Gastrocnemius medialis (tissue), 4 donors: ENCODE measurements at regions not wholly inside any gene's neighbourhood (a gene's known extent, or its start where the extent isn't known, plus 50 kb on each side); places are given as distances from the start of the nearest gene placed in this dataset.

Source experiments
- ATAC-seq, 2 donors: fragments of 150-250 bp; one replicate each; pipeline ENCODE4 v1.9.1; 2016
- DNase-seq, 2 donors: peaks; one replicate each; pipeline ENCODE4 v3.0.0-alpha.2; 2019
- H3K27ac ChIP-seq, 4 donors: fragments of 200-600 bp; sonication (generic); 1 replicate in 1 of 4; 2 replicates in 3 of 4; pipeline ENCODE4 v1.5.1; 2016 to 2018; ENCODE audit warnings: mild to moderate bottlenecking in 2 of 4, moderate library complexity in 1 of 4
- H3K27me3 ChIP-seq, 3 donors: fragments of 200-600 bp; sonication (generic) in 2 of 3; 1 replicate in 1 of 3; 2 replicates in 2 of 3; pipeline versions ENCODE4 v1.5.1 to v1.6.0; 2016 to 2019; ENCODE audit warnings: mild to moderate bottlenecking in 1 of 3, moderate library complexity in 1 of 3
- H3K36me3 ChIP-seq, 2 donors: fragments of 200-600 bp; sonication (generic) in 1 of 2; one replicate each; pipeline ENCODE4 v1.5.1; 2017 to 2018
- H3K4me1 ChIP-seq, 2 donors: fragments of 200-600 bp; sonication (generic) in 1 of 2; one replicate each; pipeline ENCODE4 v1.5.1; 2016 to 2017; ENCODE audit warnings: mild to moderate bottlenecking in 2 of 2
- H3K4me3 ChIP-seq, 4 donors: fragments of 200-600 bp; sonication (generic) in 3 of 4; 1 replicate in 1 of 4; 2 replicates in 3 of 4; pipeline ENCODE4 v1.5.1; 2016 to 2019; ENCODE audit warnings: mild to moderate bottlenecking in 2 of 4
- H3K9me3 ChIP-seq, 3 donors: fragments of 200-600 bp; sonication (generic) in 2 of 3; 1 replicate in 1 of 3; 2 replicates in 2 of 3; pipeline ENCODE4 v1.5.1; 2016 to 2019
- CTCF ChIP-seq, 5 experiments: fragments of 450-650 bp in 3 of 5; fragments of 200-600 bp in 2 of 5; sonication (generic) in 2 of 5; IDR thresholded peaks in 4 of 5; conservative IDR thresholded peaks in 1 of 5; 1 replicate in 4 of 5; 2 replicates in 1 of 5; pipeline ENCODE4 v1.5.1; 2016 to 2019; ENCODE audit warnings: antibody characterized with exemption in 5 of 5, mild to moderate bottlenecking in 3 of 5, moderate library complexity in 3 of 5
- POLR2A ChIP-seq, 2 donors: fragments of 450-650 bp; IDR thresholded peaks; one replicate each; pipeline ENCODE4 v1.6.1; 2017; ENCODE audit warnings: antibody characterized with exemption in 2 of 2, mild to moderate bottlenecking in 2 of 2, moderate library complexity in 2 of 2
- in situ Hi-C, 4 donors: fragments of 200-750 bp; cut with MboI; loops; one replicate each; pipeline versions ENCODE4 v1.15.0 to v1.8.0; 2017; ENCODE audit warnings: low sequenced_read_pairs in 4 of 4
- intact Hi-C: fragments of 100-400 bp; cut with DNase I; formaldehyde crosslinking; loops from one replicate; pipeline ENCODE4 v1.15.1; 2023; ENCODE audit warnings: low total_unique reads

- ATAC-seq = no peak
- intact Hi-C loops (no loop called here), in situ Hi-C loops (no loop called here)
- H3K9me3 ChIP-seq = no peaks in the 10 kb centered on the region
- H3K4me1 ChIP-seq = no peaks in the 10 kb centered on the region
- H3K27ac ChIP-seq = no peak overlapping the region
- H3K27me3 ChIP-seq = no peaks in the 10 kb centered on the region
- TF ChIP-seq CTCF (IDR thresholded peaks at IDR 0.05 in 4 of 5, conservative IDR thresholded peaks at IDR 0.05 in 1 of 5) = no peak
- H3K36me3 ChIP-seq = no peaks in the 10 kb centered on the region
- no peak for DNase-seq
- no peak overlapping the region for H3K4me3 ChIP-seq
Observed at GRCh38 chr4:152225680-152226079, 310.2 kb downstream of the FBXW7 start.

- intact Hi-C loops (no loop called here), in situ Hi-C loops (no loop called here)
- no peak for TF ChIP-seq CTCF (IDR thresholded peaks at IDR 0.05 in 4 of 5, conservative IDR thresholded peaks at IDR 0.05 in 1 of 5)
- no peak overlapping the region for H3K27ac ChIP-seq
- no peaks in the 10 kb centered on the region for H3K36me3 ChIP-seq
- DNase-seq (no peak), ATAC-seq (no peak)
- H3K4me3 ChIP-seq = no peak overlapping the region
- H3K27me3 ChIP-seq = no peaks in the 10 kb centered on the region
- H3K4me1 ChIP-seq = no peaks in the 10 kb centered on the region
- no peaks in the 10 kb centered on the region for H3K9me3 ChIP-seq
Observed at GRCh38 chr4:152224721-152225420, 311.0 kb downstream of the FBXW7 start.

- H3K27ac ChIP-seq = no peak overlapping the region
- intact Hi-C loops = no loop called here
Observed at GRCh38 chr4:152224223-152224622, 311.7 kb downstream of the FBXW7 start.

GRCh38 chr4:152223600-152223999 lies 312.3 kb downstream of the FBXW7 start:
- in situ Hi-C loops = no loop called here
- Histone ChIP-seq H3K27me3 (no peaks in the 10 kb centered on the region), H3K4me3 (no peak overlapping the region), H3K9me3 (no peaks in the 10 kb centered on the region), H3K27ac (no peak overlapping the region), H3K4me1 (no peaks in the 10 kb centered on the region), H3K36me3 (no peaks in the 10 kb centered on the region)
- DNase-seq (no peak), ATAC-seq (no peak)
- no peak for TF ChIP-seq CTCF (IDR thresholded peaks at IDR 0.05 in 4 of 5, conservative IDR thresholded peaks at IDR 0.05 in 1 of 5)
- TF ChIP-seq POLR2A (IDR thresholded peaks at IDR 0.05) = no peak
- intact Hi-C loops = no loop called here

More at GRCh38 chr4:152224223-152224622, 311.7 kb downstream of the FBXW7 start:
- Histone ChIP-seq H3K4me1 (no peaks in the 10 kb centered on the region), H3K4me3 (no peak overlapping the region), H3K9me3 (no peaks in the 10 kb centered on the region), H3K27me3 (no peaks in the 10 kb centered on the region), H3K36me3 (no peaks in the 10 kb centered on the region)
- TF ChIP-seq POLR2A (IDR thresholded peaks at IDR 0.05) = no peak
- no peak for TF ChIP-seq CTCF (IDR thresholded peaks at IDR 0.05 in 4 of 5, conservative IDR thresholded peaks at IDR 0.05 in 1 of 5)
- no peak for ATAC-seq
- in situ Hi-C loops = no loop called here
- no peak for DNase-seq
